A549 (cell line): ENCODE measurements at regions not wholly inside any gene's neighbourhood (a gene's known extent, or its start where the extent isn't known, plus 50 kb on each side); places are given as distances from the start of the nearest gene placed in this dataset.

ENCODE experiments used
- ATAC-seq, 2 experiments: fragments of 200-7000 bp in 1 of 2; fragments of >200 bp in 1 of 2; cut with Nextera tagmentation in 1 of 2; cut with Tn5 transposase in 1 of 2; 3 replicates each; pipeline versions ENCODE4 v1.8.0 to v1.9.1; 2018 to 2020; ENCODE audit warnings: mild to moderate bottlenecking in 1 of 2, moderate library complexity in 1 of 2
- CTCF ChIA-PET: fragments of 300-600 bp; sonication (Branson Sonifier 250); formaldehyde crosslinking; extraction: SDS; loops from one replicate; lab custom pipeline; 2021; ENCODE audit warnings: antibody characterized with exemption, inconsistent platforms; lab: Yijun Ruan, JAX
- POLR2A ChIA-PET: fragments of 350-600 bp; formaldehyde crosslinking; extraction: SDS; loops from one replicate; lab custom pipeline; 2021; ENCODE audit warnings: antibody characterized with exemption, inconsistent platforms; lab: Yijun Ruan, JAX
- DNase-seq, 2 experiments: peaks; one replicate each; pipeline versions ENCODE4 v3.0.0 to v3.0.0-alpha.2; 2011 to 2016; ENCODE audit warnings: low read depth in 1 of 2, low spot score in 1 of 2
- FAIRE-seq: peaks from 2 replicates; lab custom pipeline; 2011; peaks lifted over from hg19 to GRCh38; lab: Jason Lieb, UNC
- H3K27ac ChIP-seq, 2 experiments: fragments of >200 bp; sonication (Bioruptor Twin); formaldehyde crosslinking; 3 replicates each; pipeline ENCODE4 v1.5.1; 2016 to 2017
- H3K4me1 ChIP-seq: fragments of >200 bp; sonication (Bioruptor Twin); formaldehyde crosslinking; 3 replicates; pipeline ENCODE4 v1.6.1; 2016
- H3K4me2 ChIP-seq: fragments of >200 bp; sonication (Bioruptor Twin); formaldehyde crosslinking; 3 replicates; pipeline ENCODE4 v1.6.1; 2016
- H3K4me3 ChIP-seq: fragments of >200 bp; sonication (Bioruptor Twin); formaldehyde crosslinking; 3 replicates; pipeline ENCODE4 v1.5.1; 2016
- H3K9me3 ChIP-seq: fragments of >200 bp; sonication (Bioruptor Twin); formaldehyde crosslinking; 3 replicates; pipeline ENCODE4 v1.6.1; 2016
- MAZ ChIP-seq: fragments of 150-350 bp; IDR thresholded peaks from 2 replicates; pipeline ENCODE4 v1.6.1; 2014; ENCODE audit warnings: antibody characterized with exemption, low read depth, low read length, borderline replicate concordance
- ZFP36 ChIP-seq: fragments of 450-650 bp; IDR thresholded peaks from 2 replicates; pipeline ENCODE4 v1.6.1; 2014; ENCODE audit warnings: borderline replicate concordance; ENCODE audit not compliant: partially characterized antibody
- WGBS: methylation state at CpG from one replicate; pipeline ENCODE4 v1.1.6; 2017; ENCODE audit errors: missing lambda C conversion rate; 5-methylcytosine and 5-hydroxymethylcytosine counted together

- ATAC-seq (no peak), DNase-seq (no peak), FAIRE-seq (no peak)
- H3K4me2 ChIP-seq, result no peak overlapping the region
- no peaks in the 10 kb centered on the region for H3K9me3 ChIP-seq
- TF ChIP-seq MAZ (no peak), ZFP36 (peak; percentile 74)
- no peaks in the 10 kb centered on the region for H3K4me1 ChIP-seq
- H3K27ac ChIP-seq, result no peak overlapping the region
- no peak overlapping the region for H3K4me3 ChIP-seq
- POLR2A ChIA-PET, result no interaction called here
- CTCF ChIA-PET, result no interaction called here
- 0% methylated on average over 1 of the region's 1 CpG for WGBS
Measured at GRCh38 chr12:71208053-71208685, 50.4 kb upstream of the TSPAN8 start.
